Thoracic aorta (tissue), 2 donors: ENCODE measurements at regions not wholly inside any gene's neighbourhood (a gene's known extent, or its start where the extent isn't known, plus 50 kb on each side); places are given as distances from the start of the nearest gene placed in this dataset.

Experiments used
- ATAC-seq: fragments of 150-250 bp; one replicate; pipeline ENCODE4 v1.8.0; 2017; ENCODE audit warnings: low read depth; ENCODE audit not compliant: insufficient number of reproducible peaks, low FRiP score
- DNase-seq: peaks from one replicate; pipeline ENCODE4 v3.0.0-alpha.2; 2020; ENCODE audit warnings: low spot score
- H3K27ac ChIP-seq, 2 donors: fragments of 200-600 bp; sonication (generic); 1 replicate in 1 of 2; 2 replicates in 1 of 2; pipeline ENCODE4 v1.5.1; 2016; ENCODE audit warnings: mild to moderate bottlenecking in 2 of 2, moderate library complexity in 2 of 2
- H3K27me3 ChIP-seq: fragments of 200-600 bp; sonication (generic); replicated peaks from 2 replicates; pipeline ENCODE4 v1.6.0; 2016; ENCODE audit warnings: mild to moderate bottlenecking; ENCODE audit not compliant: insufficient read depth
- H3K36me3 ChIP-seq: fragments of 200-600 bp; sonication (generic); one replicate; pipeline ENCODE4 v1.5.1; 2016
- H3K4me1 ChIP-seq, 2 donors: fragments of 200-600 bp; sonication (generic); 1 replicate in 1 of 2; 2 replicates in 1 of 2; pipeline versions ENCODE4 v1.5.1 to v1.6.0; 2016; ENCODE audit warnings: low read depth in 2 of 2, mild to moderate bottlenecking in 1 of 2; ENCODE audit not compliant: control insufficient read depth in 1 of 2
- H3K4me3 ChIP-seq: fragments of 200-600 bp; sonication (generic); 2 replicates; pipeline ENCODE4 v1.5.1; 2016; ENCODE audit warnings: mild to moderate bottlenecking
- H3K9me3 ChIP-seq: fragments of 200-600 bp; sonication (generic); 2 replicates; pipeline ENCODE4 v1.5.1; 2016
- TF ChIP-seq, protein P1 (sequence below): fragments of 200-600 bp; sonication (generic); IDR thresholded peaks from one replicate; pipeline ENCODE4 v1.5.1; 2019; ENCODE audit warnings: antibody characterized with exemption

DNA sequence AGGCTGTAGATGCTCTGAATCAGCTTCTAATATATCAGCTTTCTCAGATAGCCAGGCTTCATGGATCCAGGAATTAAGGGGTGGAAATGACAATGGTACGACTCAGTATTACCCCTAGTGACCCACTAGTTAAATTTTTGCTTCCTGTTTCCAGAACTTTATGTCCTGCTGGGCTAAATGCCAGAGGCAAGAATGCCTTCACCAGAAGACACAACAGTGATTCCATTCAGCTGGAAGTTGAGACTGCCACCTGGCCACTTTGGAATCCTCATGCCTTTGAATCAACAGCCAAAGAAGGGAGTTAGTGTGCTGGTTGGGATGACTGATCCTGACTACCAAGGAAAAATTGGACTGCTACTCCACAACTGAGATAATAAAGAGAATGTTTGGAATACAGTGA is 239.1 kb downstream of the ASXL3 start:
- H3K36me3 ChIP-seq = no peaks in the 10 kb centered on the region
- DNase-seq = no peak
- H3K9me3 ChIP-seq = no peaks in the 10 kb centered on the region
- no peaks in the 10 kb centered on the region for H3K27me3 ChIP-seq
- no peaks in the 10 kb centered on the region for H3K4me1 ChIP-seq
- TF ChIP-seq, protein P1, sequence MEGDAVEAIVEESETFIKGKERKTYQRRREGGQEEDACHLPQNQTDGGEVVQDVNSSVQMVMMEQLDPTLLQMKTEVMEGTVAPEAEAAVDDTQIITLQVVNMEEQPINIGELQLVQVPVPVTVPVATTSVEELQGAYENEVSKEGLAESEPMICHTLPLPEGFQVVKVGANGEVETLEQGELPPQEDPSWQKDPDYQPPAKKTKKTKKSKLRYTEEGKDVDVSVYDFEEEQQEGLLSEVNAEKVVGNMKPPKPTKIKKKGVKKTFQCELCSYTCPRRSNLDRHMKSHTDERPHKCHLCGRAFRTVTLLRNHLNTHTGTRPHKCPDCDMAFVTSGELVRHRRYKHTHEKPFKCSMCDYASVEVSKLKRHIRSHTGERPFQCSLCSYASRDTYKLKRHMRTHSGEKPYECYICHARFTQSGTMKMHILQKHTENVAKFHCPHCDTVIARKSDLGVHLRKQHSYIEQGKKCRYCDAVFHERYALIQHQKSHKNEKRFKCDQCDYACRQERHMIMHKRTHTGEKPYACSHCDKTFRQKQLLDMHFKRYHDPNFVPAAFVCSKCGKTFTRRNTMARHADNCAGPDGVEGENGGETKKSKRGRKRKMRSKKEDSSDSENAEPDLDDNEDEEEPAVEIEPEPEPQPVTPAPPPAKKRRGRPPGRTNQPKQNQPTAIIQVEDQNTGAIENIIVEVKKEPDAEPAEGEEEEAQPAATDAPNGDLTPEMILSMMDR = no peak
- ATAC-seq = no peak
- H3K4me3 ChIP-seq = no peak overlapping the region
- no peak overlapping the region for H3K27ac ChIP-seq

DNA sequence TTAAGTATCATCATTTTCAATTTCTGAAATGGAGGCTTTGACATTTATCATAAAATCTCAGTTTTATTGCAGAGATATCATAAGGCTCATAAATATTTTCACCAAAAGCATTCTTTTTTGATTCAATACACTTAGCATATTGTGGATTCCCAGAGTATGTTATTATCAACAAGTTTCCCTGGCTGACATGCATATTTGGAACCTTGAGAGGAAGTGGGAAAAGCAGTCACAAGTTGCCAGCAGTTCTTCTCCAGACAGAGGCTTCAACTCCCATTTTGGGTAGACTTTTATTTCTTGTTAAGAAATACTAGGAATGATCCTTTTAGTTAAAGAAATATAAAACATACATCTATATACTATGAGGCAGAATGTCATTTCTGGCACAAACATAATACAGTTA is 236.5 kb downstream of the ASXL3 start:
- Histone ChIP-seq H3K9me3 (no peaks in the 10 kb centered on the region), H3K27me3 (no peaks in the 10 kb centered on the region), H3K4me1 (no peaks in the 10 kb centered on the region), H3K36me3 (no peaks in the 10 kb centered on the region), H3K27ac (no peak overlapping the region), H3K4me3 (no peak overlapping the region)
- TF ChIP-seq, protein P1 = no peak
- ATAC-seq = no peak
- DNase-seq = no peak

DNA sequence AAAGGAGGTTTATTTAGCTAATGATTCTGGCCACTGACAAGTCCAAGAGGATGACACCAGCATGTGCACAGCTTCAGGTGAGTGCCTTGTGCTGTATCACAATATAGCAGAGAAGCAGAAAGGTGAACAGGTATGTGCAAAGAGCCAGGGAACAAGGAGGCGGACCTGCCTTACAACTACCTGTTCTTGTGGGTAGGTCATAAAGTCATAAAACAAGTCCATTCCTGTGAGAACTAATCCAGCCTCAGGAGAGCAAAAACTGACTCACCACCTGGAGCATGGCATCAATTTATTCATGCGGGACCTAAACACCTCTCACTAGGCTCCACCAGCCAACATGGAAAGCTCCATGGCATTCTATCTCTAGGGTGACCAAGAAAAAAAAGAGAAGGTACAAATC is 234.2 kb downstream of the ASXL3 start:
- no peaks in the 10 kb centered on the region for H3K36me3 ChIP-seq
- no peak overlapping the region for H3K4me3 ChIP-seq
- DNase-seq = no peak
- no peaks in the 10 kb centered on the region for H3K4me1 ChIP-seq
- TF ChIP-seq, protein P1 = no peak
- no peaks in the 10 kb centered on the region for H3K9me3 ChIP-seq
- H3K27me3 ChIP-seq = no peaks in the 10 kb centered on the region
- H3K27ac ChIP-seq = no peak overlapping the region
- ATAC-seq = no peak

DNA sequence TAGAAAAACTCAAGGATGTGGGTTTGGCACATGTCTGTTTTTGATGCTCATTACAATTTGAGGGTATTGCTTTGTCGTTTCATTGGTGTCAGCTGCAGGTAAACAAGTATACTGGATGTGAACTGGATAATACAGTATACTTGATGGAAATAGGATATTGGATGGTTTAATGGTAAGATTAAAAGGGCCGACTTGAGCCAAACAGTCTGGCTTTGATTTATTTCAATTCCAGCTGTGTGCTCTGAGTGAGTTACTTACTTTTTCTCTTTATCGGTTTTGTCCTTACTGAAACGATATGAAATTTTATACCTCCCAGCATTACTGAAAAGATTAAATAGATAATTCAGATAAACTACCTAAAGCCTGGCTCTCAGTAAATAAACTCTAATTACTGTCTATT is 227.6 kb downstream of the ASXL3 start:
- Histone ChIP-seq H3K9me3 (no peaks in the 10 kb centered on the region), H3K36me3 (no peaks in the 10 kb centered on the region), H3K4me3 (no peak overlapping the region), H3K27ac (no peak overlapping the region), H3K27me3 (no peaks in the 10 kb centered on the region), H3K4me1 (no peaks in the 10 kb centered on the region)
- TF ChIP-seq, protein P1 = no peak
- ATAC-seq (no peak), DNase-seq (no peak)

DNA sequence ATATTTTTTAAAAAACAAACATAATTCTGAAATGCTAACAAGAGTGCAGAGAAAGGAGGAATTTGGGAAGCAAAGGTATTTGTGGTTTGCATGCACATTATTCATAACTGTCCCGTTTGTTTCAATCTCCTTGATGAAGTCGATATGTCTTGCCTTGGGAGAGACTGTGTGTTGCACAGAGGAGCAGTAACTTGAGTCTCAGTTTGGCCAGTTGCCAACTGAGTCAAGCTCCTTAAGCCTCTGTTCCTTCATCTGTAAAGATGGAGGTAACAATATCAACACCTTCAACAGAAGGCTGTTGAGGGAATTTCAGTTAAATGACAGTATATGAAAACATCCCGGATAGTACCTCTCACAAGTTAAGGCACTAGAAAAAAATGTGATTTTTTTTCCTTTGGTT is 226.2 kb downstream of the ASXL3 start:
- Histone ChIP-seq H3K36me3 (no peaks in the 10 kb centered on the region), H3K4me3 (no peak overlapping the region), H3K27me3 (no peaks in the 10 kb centered on the region), H3K27ac (no peak overlapping the region), H3K4me1 (no peaks in the 10 kb centered on the region), H3K9me3 (no peaks in the 10 kb centered on the region)
- no peak for DNase-seq
- no peak for ATAC-seq
- TF ChIP-seq, protein P1 = no peak
